ENCODE measurements at regions not wholly inside any gene's neighbourhood (a gene's known extent, or its start where the extent isn't known, plus 50 kb on each side); places are given as distances from the start of the nearest gene placed in this dataset.

- Histone ChIP-seq H3K4me3 (no peak overlapping the region), H3K9ac (ENCODE audit: insufficient read depth in 1 of 2, low read length in 2 of 2) (no peak overlapping the region), H3K9me3 (ENCODE audit: control insufficient read depth in 4 of 4, insufficient read depth in 3 of 4, low read length in 3 of 4) (no peaks in the 10 kb centered on the region), H3K36me3 (ENCODE audit: control insufficient read depth in 4 of 4, insufficient read depth in 4 of 4, low read length in 4 of 4) (no peaks in the 10 kb centered on the region), H3K4me1 (ENCODE audit: control insufficient read depth in 5 of 5, insufficient read depth in 5 of 5, low read length in 5 of 5) (peaks cover 0 to 10% (median 0%) of the 10 kb centered on the region in 5 donors), H3K27me3 (ENCODE audit: control insufficient read depth in 3 of 3, insufficient read depth in 3 of 3, low read length in 2 of 3) (no peaks in the 10 kb centered on the region), H3K27ac (ENCODE audit: low read depth in 1 of 2, low read length in 1 of 2) (no peak overlapping the region)
- no peak for TF ChIP-seq CTCF (IDR thresholded peaks at IDR 0.05; ENCODE audit: control extremely low read depth, extremely low read depth)
- no peak for DNase-seq
- ATAC-seq (ENCODE audit: insufficient read depth, low FRiP score), result no peak
- WGBS, 2 donors, result 90 to 91% methylated on average over 9 of the region's 9 CpGs
Observed at GRCh38 chr10:128734734-128735133, 608.5 kb upstream of the MKI67 start.

- no peak for TF ChIP-seq CTCF (IDR thresholded peaks at IDR 0.05; ENCODE audit: control extremely low read depth, extremely low read depth)
- Histone ChIP-seq H3K27me3 (ENCODE audit: control insufficient read depth in 3 of 3, insufficient read depth in 3 of 3, low read length in 2 of 3) (no peaks in the 10 kb centered on the region), H3K4me1 (ENCODE audit: control insufficient read depth in 5 of 5, insufficient read depth in 5 of 5, low read length in 5 of 5) (peaks cover 0 to 10% (median 0%) of the 10 kb centered on the region in 5 donors), H3K4me3 (no peak overlapping the region), H3K9me3 (ENCODE audit: control insufficient read depth in 4 of 4, insufficient read depth in 3 of 4, low read length in 3 of 4) (no peaks in the 10 kb centered on the region), H3K36me3 (ENCODE audit: control insufficient read depth in 4 of 4, insufficient read depth in 4 of 4, low read length in 4 of 4) (no peaks in the 10 kb centered on the region), H3K27ac (ENCODE audit: low read depth in 1 of 2, low read length in 1 of 2) (no peak overlapping the region), H3K9ac (ENCODE audit: insufficient read depth in 1 of 2, low read length in 2 of 2) (no peak overlapping the region)
- DNase-seq, result no peak
- ATAC-seq (ENCODE audit: insufficient read depth, low FRiP score), result no peak
- 74 to 78% methylated on average over 8 of the region's 8 CpGs for WGBS, 2 donors
Observed at GRCh38 chr10:128735996-128736395, 609.8 kb upstream of the MKI67 start.

GRCh38 chr10:128738386-128738915 lies 612.2 kb upstream of the MKI67 start:
- TF ChIP-seq CTCF (IDR thresholded peaks at IDR 0.05; ENCODE audit: control extremely low read depth, extremely low read depth), result no peak
- no peak overlapping the region for H3K27ac ChIP-seq (ENCODE audit: low read depth in 1 of 2, low read length in 1 of 2)
- DNase-seq (peak; percentile 25 to 74 (median 73)), ATAC-seq (ENCODE audit: insufficient read depth, low FRiP score) (no peak)
- H3K9me3 ChIP-seq (ENCODE audit: control insufficient read depth in 4 of 4, insufficient read depth in 3 of 4, low read length in 3 of 4), result no peaks in the 10 kb centered on the region
- H3K36me3 ChIP-seq (ENCODE audit: control insufficient read depth in 4 of 4, insufficient read depth in 4 of 4, low read length in 4 of 4), result no peaks in the 10 kb centered on the region
- peaks cover 0 to 2% (median 0%) of the 10 kb centered on the region in 3 donors for H3K27me3 ChIP-seq (ENCODE audit: control insufficient read depth in 3 of 3, insufficient read depth in 3 of 3, low read length in 2 of 3)
- no peak overlapping the region for H3K4me3 ChIP-seq
- H3K9ac ChIP-seq (ENCODE audit: insufficient read depth in 1 of 2, low read length in 2 of 2), result no peak overlapping the region
- WGBS, 2 donors, result 60 to 78% methylated on average over 11 of the region's 11 CpGs
- H3K4me1 ChIP-seq (ENCODE audit: control insufficient read depth in 5 of 5, insufficient read depth in 5 of 5, low read length in 5 of 5), result peaks cover 0 to 10% (median 0%) of the 10 kb centered on the region in 5 donors

GRCh38 chr10:128739930-128740329 lies 613.7 kb upstream of the MKI67 start:
- Histone ChIP-seq H3K27ac (ENCODE audit: low read depth in 1 of 2, low read length in 1 of 2) (no peak overlapping the region), H3K4me3 (no peak overlapping the region), H3K9me3 (ENCODE audit: control insufficient read depth in 4 of 4, insufficient read depth in 3 of 4, low read length in 3 of 4) (no peaks in the 10 kb centered on the region), H3K4me1 (ENCODE audit: control insufficient read depth in 5 of 5, insufficient read depth in 5 of 5, low read length in 5 of 5) (peaks cover 0 to 10% (median 0%) of the 10 kb centered on the region in 5 donors), H3K9ac (ENCODE audit: insufficient read depth in 1 of 2, low read length in 2 of 2) (no peak overlapping the region), H3K36me3 (ENCODE audit: control insufficient read depth in 4 of 4, insufficient read depth in 4 of 4, low read length in 4 of 4) (no peaks in the 10 kb centered on the region), H3K27me3 (ENCODE audit: control insufficient read depth in 3 of 3, insufficient read depth in 3 of 3, low read length in 2 of 3) (peaks cover 0 to 2% (median 0%) of the 10 kb centered on the region in 3 donors)
- DNase-seq (peak in 1 of 3 donors; percentile 27), ATAC-seq (ENCODE audit: insufficient read depth, low FRiP score) (no peak)
- WGBS, 2 donors, result 62 to 67% methylated on average over 9 of the region's 9 CpGs
- TF ChIP-seq CTCF (IDR thresholded peaks at IDR 0.05; ENCODE audit: control extremely low read depth, extremely low read depth), result no peak

Data from lung (tissue), 11 donors.